GM18517 (cell line): ENCODE measurements at regions not wholly inside any gene's neighbourhood (a gene's known extent, or its start where the extent isn't known, plus 50 kb on each side); places are given as distances from the start of the nearest gene placed in this dataset.

Experiments
- ATAC-seq: cut with Tn5 transposase; IDR thresholded peaks from one replicate; pipeline ENCODE4 v1.9.1; 2021; ENCODE audit warnings: mild to moderate bottlenecking, moderate library complexity; ENCODE audit not compliant: unreplicated experiment

DNA sequence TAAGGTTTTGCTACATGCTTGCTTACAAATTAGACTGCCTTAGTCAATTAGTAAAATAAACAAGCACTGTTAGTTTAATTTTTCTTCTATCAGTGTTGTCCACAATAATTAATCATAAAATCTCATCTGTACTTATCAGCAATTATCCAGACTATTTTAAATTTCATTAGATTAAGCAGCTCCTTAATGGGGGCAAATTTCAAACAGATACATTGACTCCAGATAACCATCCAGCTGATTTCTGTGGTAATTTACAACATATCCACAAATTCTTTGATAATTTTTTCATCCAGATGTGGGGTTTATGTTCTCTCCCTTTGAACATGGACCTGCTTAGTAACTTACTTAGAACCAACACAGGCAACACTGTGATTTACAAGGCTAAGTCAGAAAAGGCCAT is 170.4 kb upstream of the CWC22 start:
- no peak for ATAC-seq

DNA sequence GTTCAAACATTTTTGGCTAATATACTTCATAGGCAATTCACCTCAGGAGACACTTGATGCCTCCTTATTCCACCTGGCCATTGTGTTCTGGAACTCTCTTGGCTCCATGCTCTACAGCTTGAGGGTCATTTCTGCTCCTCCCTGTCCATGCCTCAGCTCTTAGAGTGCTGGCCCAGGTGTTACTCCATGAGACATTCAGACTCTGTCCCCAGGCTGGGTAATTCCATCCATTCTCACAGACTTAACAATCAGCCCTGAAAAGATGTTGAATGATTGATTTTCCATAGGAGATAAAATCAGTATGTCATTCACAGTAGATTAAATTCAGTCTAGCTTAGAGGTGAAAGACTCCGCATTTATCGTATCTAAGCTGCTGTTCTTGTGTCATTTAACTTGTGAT is 168.6 kb upstream of the CWC22 start:
- no peak for ATAC-seq

DNA sequence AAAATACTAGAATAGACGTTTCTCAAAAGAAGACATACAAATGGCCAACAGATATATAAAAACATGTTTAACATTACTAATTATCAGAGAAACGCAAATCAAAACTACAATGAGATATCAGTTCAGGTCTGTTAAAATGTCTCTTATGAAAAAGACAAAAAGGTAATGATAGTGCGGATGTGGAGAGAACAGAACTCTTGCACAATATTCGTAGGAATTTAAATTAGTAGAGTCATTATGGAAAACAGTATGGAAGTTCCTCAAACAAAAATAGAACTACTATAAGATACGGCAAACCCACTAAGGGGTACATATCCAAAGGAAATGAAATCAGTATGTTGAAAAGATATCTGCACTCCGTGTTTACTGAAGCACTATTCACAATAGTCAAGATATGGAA is 167.5 kb upstream of the CWC22 start:
- ATAC-seq = no peak

DNA sequence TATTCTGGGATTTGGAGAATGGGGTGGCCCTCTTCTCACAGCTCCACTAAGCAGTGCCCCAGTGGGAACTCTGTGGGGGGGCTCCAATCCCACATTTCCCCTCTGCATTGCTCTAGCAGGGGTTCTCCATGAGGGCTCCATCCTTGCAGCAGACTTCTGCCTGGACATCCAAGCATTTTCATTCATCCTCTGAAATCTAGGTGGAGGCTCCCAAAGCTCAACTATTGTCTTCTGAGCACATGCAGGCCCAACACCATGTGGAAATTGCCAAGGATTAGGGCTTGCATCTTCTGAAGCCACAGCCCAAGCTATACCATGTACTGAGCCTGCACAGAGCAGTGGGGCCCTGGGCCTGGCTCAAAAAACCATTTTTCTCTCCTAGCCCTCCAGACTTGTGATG is 162.4 kb upstream of the CWC22 start:
- ATAC-seq = no peak

DNA sequence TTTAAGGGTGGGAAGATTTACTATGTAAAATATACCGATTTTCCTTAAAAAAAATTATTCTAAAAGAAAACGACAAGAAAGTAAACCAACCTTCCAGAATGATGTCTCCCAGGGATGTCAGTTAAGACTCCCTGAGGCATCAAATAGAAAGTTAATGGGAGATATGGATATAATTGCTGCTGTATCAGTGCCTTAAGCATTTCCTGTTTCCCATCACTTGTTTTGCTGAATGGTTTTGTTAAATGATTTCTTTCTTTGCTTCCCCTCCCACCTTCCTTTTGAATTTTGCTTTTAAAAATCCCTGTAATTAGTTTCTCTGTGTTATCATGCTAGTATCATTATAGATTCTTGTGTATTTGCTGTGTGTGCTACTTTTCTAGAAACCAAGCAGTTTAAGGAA is 154.3 kb upstream of the CWC22 start:
- no peak for ATAC-seq

DNA sequence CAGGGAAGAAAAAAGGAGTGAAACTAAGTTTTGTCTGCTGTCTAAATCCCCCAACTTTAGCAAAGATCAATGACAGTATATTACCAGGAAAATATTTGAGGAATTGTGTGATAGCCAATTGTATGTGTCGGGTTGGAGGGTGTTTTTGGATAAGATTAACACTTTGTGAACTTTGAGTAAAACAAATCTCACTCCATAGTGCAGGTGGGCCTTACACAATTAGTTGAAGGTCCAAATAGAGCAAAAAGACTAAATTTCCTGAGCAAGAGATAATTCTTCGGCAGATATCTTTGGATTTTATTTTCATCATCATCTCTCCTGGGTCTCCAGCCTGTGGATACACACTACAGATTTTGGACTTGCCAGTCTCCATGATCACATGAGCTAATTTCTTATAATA is 152.8 kb upstream of the CWC22 start:
- ATAC-seq = no peak

DNA sequence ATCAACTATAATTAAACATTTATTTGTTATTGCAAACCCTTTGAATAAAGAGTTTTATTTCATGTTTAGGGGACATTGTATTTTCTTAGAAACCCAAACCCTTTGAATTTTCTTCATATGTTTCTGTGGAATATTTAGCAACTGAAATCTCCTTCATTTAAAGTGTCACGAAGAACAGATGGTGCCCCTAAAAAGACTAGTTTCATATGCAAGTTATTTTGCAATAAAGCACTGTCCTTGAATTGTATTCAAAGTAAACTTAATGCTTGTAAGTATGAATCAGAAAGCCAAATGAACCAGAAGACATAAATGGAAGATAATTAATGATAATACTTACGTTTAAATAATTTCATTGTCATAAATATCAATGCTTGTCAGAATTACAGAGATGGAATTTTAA is 151.9 kb upstream of the CWC22 start:
- ATAC-seq = no peak

DNA sequence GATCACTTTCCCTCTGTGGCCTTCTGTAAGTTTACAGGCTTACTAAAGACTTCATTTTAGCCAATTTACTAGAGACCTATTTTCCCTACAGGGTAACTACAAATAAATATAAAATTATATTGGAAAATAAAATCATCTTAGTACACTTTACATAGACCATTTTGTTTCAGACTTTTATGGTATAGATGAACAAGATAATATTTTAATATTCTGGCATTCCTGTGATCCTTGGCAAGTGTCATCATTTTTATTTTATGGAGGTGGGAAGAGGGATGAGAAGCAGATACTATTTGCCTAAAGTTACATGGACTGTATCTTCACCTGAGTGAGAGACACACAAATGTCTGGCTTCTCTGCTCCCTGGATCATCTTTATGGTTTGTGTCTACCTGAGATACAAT is 149.6 kb upstream of the CWC22 start:
- ATAC-seq = no peak

DNA sequence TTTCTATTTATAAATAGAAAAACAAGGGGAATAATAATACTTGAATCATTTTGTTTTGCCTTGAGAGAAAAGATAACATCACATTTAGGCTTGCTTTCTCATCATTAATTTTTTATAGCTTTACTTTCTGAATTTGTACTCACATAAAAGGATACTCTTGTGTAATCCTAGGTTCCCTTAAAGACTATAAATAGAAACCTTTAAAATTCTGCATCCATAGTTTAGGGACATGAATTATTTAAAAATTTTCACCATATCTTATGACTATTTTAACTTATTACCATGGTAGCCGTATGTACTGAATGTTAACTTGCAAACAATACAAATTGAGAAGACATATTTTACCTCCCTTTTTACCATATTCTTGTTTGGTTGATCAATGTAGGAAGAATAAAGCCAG is 143.5 kb upstream of the CWC22 start:
- ATAC-seq = no peak

DNA sequence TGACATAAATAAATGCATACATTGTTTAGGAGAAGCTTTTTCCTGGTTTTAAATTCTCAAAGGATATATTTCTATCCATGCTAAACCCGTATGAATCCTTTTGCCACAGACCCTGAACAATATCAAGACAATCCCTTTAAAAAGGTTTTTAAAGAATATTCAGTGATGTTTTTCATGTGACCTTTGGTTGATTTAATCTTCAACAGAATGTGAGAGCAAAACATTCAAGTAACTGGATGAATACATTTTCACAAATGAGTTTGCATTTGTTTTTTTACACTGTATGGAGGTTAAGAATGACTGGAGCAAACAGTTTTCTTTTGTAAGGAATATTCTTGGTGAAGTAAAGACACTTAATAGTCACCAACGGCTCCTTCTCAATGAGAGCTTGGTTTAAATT is 139.4 kb upstream of the CWC22 start:
- no peak for ATAC-seq

DNA sequence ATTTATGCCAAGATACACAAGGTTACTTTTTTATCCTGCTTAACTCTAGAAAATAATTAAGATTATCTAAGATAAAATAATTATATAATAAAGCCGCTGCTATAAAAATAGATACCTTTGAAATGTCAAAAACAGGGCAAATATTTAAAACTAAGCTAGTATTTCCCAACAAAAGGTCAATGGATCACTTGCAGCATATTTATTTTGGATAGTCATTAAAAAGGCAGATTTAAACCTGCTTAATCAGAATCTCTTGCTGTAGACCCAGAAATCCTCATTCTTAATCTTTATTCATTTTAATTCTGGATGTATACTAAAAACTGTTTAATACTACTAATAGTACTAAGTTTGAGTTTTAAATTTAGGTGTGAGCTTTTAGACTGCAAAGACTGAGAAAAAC is 139.0 kb upstream of the CWC22 start:
- ATAC-seq = no peak

DNA sequence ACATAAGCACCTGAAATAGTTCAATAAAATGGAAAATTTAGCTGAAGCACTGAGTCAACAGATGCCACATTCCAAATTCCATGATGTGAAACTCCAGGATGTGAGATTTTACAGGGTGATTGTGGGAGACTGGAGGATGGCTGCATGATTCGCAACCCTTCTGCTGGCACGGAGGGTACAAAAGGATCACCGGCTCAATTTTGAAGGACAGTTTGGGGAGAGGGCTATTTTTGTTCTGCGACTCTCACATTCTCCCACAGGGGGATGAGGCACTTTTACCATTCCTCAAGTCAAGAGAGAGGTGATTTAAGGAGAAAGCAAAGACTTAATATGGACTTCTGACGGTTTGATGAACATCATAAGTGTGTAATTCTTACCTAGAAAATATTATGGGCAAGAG is 138.1 kb upstream of the CWC22 start:
- no peak for ATAC-seq

DNA sequence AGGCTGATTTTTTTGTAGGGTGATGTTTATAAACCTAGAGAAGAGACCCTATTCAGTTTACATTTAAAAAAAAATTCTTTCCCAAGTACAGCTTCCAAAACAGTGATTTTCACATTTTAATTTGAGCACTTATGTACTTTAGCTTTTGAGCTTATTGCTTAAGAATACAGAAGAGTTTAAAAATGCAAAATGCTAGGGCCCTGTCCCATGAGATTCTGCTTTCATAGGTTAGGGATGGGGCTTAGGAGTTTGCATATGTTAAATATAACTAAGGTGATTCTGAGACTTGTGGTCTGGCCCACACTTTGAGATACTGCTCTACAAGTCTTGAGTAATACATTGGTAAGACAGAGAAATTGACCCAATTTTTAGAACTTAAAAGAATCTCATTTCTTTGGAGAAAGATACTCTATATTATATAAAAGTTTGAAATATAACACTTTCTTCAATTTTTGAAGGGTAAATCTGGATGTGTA is 137.3 kb upstream of the CWC22 start:
- no peak for ATAC-seq

DNA sequence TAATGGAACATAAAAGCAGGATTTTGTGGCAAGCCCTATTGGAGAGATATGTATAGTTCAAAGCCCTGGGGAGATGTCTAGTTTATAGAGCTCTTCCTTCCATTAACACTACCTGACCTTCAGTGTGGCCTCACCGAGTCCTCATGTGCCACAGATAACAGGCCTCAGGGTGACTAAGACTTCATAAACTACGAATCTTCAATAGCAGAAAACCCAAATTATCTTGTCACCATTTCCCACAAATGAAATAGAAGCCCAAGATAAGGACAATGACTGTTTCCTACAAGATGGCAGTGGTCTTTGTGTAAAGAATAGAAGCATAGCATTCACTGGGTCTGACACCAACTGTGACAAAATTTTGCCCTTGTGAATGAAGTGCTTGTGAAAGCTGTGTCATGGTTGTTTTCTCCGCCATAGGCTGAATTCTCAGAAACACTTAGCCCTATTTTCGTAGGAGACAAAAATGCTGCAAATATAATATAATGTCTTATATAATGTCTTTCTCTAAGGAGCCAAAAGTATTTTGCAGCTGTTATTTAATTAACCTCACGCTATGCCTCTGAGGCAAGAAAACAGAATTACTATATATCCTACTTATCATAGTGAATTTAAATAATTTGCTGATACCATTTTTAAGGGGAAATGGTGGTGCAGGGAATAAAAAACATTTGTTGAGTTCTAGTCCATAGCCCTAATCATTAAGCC is 136.7 kb upstream of the CWC22 start:
- ATAC-seq = no peak

DNA sequence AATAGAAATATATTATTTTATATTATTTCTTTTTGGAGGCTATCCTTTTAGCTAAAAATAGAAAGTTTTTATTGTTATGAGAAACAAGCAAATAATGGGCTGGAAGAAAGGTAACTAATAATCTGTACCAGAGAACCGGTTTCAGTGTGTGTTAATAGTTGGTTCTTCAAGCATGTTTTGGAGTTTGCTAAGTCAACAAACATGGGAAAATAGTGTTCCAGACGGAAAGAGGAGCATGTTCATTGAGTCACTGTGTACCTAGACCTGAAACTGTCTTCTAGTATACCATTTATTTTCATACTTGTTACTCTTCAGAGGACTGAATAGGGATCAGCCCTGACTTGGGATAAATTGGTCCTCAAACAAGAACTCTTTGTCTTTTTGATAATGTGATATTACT is 134.5 kb upstream of the CWC22 start:
- no peak for ATAC-seq

DNA sequence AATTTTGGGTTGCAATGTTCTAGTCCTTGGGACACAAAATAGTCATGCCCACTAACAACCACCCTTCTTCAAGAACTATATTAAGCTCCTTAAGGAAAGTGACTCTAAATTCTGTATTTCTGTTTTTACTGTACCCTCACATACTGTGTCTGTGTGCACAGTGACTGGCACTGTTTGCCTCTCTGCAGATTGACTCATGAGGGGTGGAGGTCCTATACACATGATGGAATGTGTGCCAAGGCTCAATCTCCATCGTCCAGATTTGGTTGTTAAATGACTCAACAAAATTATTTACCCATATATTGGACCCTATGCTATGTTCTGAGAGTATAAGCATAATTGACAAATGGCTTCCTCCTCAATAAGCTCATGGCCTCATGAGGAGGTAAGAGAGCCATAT is 126.6 kb upstream of the CWC22 start:
- ATAC-seq = no peak

DNA sequence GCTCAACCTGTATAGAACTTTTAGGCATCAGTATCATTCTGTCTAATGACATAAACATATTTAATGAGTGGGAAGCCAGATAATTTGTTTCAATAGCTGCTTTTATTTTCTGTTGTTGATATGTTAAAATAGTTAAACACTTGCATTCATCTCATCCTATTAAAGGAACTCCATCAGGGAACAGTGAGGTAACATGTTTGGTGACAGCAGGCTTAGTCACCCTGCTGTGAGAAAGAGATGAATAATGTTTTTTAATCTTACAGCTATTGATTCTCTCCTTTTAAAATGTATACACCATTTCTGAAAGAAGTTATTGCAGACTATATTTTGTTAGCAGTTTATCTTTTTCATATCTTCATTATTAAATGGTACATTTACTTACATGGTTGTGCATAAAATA is 123.3 kb upstream of the CWC22 start:
- no peak for ATAC-seq

DNA sequence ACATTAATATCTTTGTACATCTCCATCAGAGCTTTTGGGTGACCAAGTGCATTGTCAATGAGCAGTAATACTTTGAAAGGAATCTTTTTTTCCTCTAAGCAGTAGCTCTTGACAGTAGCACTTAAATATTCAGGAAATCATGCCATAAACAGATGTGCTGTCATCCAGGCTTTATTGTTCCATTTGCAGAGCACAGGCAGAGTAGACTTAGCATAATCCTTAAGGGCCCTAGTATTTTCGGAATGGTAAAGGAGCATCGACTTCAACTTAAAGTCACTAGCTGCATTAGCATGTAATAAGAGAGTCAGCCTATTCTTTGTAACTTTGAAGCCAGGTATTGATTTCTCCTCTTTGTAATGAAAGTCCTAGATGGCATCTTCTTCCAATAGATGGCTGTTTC is 121.8 kb upstream of the CWC22 start:
- ATAC-seq = no peak

DNA sequence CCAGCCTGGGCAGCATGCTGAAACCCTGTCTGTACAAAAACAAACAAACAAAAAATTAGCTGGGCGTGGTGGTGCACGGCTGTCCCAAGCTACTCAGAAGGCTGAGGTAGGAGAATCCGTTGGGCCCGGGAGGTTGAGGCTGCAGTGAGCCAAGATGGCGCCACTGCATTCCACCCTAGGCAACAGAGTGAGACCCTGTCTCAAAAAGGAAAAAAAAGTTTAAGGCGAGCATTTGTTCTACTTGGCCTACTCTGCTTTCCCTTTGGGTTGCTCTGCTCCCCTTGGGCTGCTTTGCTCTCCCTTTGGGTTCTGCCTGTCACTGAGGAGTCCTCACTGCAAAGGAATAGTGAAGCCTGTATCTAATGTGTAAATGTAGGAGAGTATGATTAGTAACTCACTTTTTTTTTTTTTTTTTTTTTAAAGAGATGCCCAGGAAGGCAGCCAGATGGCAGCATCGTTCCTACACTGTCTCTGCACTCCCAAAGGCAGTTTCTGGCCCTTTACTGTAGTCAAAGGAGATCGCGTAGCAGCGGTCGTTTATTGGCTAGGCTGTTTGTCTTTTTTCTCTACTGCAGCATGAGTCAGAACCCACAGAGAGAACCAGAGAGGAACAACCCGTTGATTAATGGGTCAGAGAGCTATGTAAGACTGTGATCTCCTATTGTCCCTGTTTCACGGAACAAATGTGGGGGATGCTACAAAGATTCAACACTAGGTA is 118.3 kb upstream of the CWC22 start:
- ATAC-seq = no peak

DNA sequence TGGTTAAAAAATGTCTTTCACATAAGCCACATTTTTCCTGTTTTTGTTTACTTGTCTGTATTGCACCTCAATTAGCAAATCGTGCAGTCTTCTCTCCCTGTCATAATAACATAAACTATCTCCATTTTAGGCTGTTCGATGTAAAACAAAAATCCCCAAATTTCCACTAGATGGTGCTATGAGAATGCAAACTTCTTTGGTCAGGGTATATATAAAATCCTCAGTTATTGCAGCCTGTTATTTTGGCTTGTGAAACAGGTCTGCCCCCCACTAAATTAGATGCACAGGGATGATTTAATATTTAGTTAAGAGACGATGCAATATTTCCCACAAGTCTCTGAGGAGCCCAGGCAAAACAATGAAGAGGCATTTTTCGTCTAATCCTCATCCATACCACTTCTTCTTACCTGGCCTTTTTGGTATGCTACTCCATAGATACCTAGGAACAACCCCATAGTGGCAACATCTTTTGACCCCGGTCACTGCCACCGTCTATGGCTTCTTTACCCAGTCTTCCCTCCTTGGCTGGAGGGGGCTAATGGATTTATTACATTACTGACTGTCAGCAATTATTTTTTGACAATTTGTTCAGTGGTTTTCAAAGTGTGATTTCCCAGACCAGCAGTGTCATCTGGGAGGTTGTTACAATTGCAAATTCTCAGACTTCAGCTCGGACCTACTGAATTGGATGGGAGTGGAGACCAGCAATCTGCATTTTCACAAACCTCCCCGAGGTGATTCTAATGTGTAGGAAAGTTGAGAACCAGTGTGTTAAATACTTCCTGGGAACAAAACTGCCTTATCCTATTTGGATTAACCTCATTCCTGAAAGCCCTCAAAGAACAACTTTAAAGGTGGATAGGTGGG is 117.4 kb upstream of the CWC22 start:
- peak; percentile 80 for ATAC-seq

DNA sequence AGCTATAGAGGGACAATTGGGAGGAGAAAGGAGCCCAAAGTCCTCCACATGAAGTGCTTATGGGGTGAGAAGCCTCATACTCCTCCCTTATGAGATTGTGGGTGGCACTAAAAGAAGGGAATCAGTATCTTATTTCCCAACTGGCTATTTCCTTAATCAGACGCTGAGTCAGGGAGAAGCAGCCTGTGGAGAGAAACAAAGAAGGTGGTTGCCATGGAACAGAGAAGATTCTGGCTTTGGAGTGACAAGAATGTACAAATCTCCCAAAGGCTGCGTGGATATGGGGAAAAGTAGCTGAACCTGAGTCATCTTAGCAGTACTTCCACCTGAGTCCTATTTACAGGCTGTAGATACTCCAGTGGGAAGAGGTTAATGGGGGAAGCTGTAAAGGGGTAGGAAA is 115.8 kb upstream of the CWC22 start:
- no peak for ATAC-seq

DNA sequence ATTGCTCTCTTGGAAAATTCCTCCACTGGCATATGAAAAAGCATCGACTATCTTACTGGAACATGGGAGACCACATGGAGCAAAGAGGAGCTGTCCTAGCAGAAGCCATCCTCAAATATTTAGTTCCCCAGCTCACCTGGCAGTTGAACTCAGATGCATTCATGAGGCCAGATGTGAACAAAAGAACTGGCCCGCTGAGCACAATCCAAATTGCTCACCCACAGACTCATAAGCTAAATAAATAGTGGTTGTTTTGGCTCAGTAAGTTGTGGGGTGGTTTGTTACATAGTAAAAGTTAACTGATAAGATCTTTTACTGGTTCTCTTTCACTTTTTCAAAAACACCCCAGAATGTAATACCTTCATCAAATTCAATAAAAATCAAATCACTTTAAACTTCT is 108.6 kb upstream of the CWC22 start:
- ATAC-seq = no peak
